ENCODE measurements at regions not wholly inside any gene's neighbourhood (a gene's known extent, or its start where the extent isn't known, plus 50 kb on each side); places are given as distances from the start of the nearest gene placed in this dataset.

GRCh38 chr12:94777936-94778335 lies 127.6 kb upstream of the TMCC3 start:
- 71 to 74% methylated on average over 5 of the region's 5 CpGs for WGBS, 2 donors
- H3K27me3 ChIP-seq (ENCODE audit: control insufficient read depth in 1 of 2, insufficient read depth in 2 of 2, low read length in 2 of 2): no peaks in the 10 kb centered on the region
- H3K9me3 ChIP-seq (ENCODE audit: control insufficient read depth in 2 of 2, insufficient read depth in 1 of 2, low read depth in 1 of 2, low read length in 1 of 2): no peaks in the 10 kb centered on the region

GRCh38 chr12:94775710-94776109 lies 125.4 kb upstream of the TMCC3 start:
- no peaks in the 10 kb centered on the region for H3K9me3 ChIP-seq (ENCODE audit: control insufficient read depth in 2 of 2, insufficient read depth in 1 of 2, low read depth in 1 of 2, low read length in 1 of 2)
- H3K27me3 ChIP-seq (ENCODE audit: control insufficient read depth in 1 of 2, insufficient read depth in 2 of 2, low read length in 2 of 2): no peaks in the 10 kb centered on the region
- H3K27ac ChIP-seq (ENCODE audit: low read depth in 2 of 2, low read length in 1 of 2): no peak overlapping the region
- H3K4me1 ChIP-seq (ENCODE audit: control insufficient read depth in 2 of 2, insufficient read depth in 2 of 2, low read length in 1 of 2): peaks cover 0 to 3% of the 10 kb centered on the region in 2 donors
- no peak overlapping the region for H3K4me3 ChIP-seq (ENCODE audit: low read depth in 1 of 2, low read length in 2 of 2)
- H3K36me3 ChIP-seq (ENCODE audit: control insufficient read depth in 2 of 2, insufficient read depth in 2 of 2, low read length in 1 of 2): no peaks in the 10 kb centered on the region
- 74 to 86% methylated on average over 7 of the region's 7 CpGs for WGBS, 2 donors

More at GRCh38 chr12:94777936-94778335, 127.6 kb upstream of the TMCC3 start:
- no peak overlapping the region for H3K27ac ChIP-seq (ENCODE audit: low read depth in 2 of 2, low read length in 1 of 2)
- no peak overlapping the region for H3K4me3 ChIP-seq (ENCODE audit: low read depth in 1 of 2, low read length in 2 of 2)
- no peaks in the 10 kb centered on the region for H3K36me3 ChIP-seq (ENCODE audit: control insufficient read depth in 2 of 2, insufficient read depth in 2 of 2, low read length in 1 of 2)
- no peaks in the 10 kb centered on the region for H3K4me1 ChIP-seq (ENCODE audit: control insufficient read depth in 2 of 2, insufficient read depth in 2 of 2, low read length in 1 of 2)

DNA sequence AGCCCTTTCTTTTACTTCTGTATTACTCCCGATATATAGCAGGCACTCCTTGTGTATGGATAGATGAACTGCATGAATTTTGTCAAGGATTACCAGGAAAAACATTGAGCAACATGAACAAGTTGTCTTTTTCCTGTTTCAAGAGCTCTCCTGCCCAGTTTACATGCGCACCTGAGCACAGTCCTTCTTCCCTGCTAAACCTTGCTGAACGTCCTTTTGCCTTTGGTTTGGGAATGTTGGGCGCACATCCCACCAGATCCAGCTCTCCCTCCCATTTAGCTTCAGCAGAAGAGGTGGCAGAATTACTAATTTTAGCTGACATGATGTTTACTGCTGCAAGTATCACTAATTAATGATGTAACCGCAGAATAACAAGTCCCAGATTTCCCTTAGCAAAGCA lies 121.4 kb upstream of the TMCC3 start:
- no peaks in the 10 kb centered on the region for H3K36me3 ChIP-seq (ENCODE audit: control insufficient read depth in 2 of 2, insufficient read depth in 2 of 2, low read length in 1 of 2)
- H3K27me3 ChIP-seq (ENCODE audit: control insufficient read depth in 1 of 2, insufficient read depth in 2 of 2, low read length in 2 of 2): no peaks in the 10 kb centered on the region
- 88 to 90% methylated on average over 5 of the region's 5 CpGs for WGBS, 2 donors
- no peak overlapping the region for H3K27ac ChIP-seq (ENCODE audit: low read depth in 2 of 2, low read length in 1 of 2)
- H3K4me3 ChIP-seq (ENCODE audit: low read depth in 1 of 2, low read length in 2 of 2): no peak overlapping the region
- no peaks in the 10 kb centered on the region for H3K9me3 ChIP-seq (ENCODE audit: control insufficient read depth in 2 of 2, insufficient read depth in 1 of 2, low read depth in 1 of 2, low read length in 1 of 2)
- peaks cover 0 to 3% of the 10 kb centered on the region in 2 donors for H3K4me1 ChIP-seq (ENCODE audit: control insufficient read depth in 2 of 2, insufficient read depth in 2 of 2, low read length in 1 of 2)

DNA sequence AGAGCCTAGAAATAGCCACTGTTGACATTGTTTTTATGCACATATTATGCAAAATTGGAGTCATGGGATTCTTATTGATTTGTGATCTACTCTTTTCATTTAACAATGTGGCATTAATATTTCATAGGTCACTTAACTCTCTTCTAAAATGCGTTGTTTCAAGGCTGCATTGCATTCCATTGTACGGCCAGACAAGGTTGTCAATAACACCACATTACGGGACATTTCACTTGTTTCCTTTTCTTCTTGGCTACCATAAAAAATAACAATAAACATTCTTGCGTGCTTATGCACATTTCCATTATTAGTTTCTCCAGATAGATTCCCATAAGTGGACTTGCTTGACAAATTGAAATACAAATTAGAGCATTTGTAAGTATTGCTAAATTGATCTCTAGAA lies 120.8 kb upstream of the TMCC3 start:
- Histone ChIP-seq H3K36me3 (ENCODE audit: control insufficient read depth in 2 of 2, insufficient read depth in 2 of 2, low read length in 1 of 2) (no peaks in the 10 kb centered on the region), H3K27me3 (ENCODE audit: control insufficient read depth in 1 of 2, insufficient read depth in 2 of 2, low read length in 2 of 2) (no peaks in the 10 kb centered on the region), H3K4me1 (ENCODE audit: control insufficient read depth in 2 of 2, insufficient read depth in 2 of 2, low read length in 1 of 2) (peaks cover 0 to 3% of the 10 kb centered on the region in 2 donors), H3K9me3 (ENCODE audit: control insufficient read depth in 2 of 2, insufficient read depth in 1 of 2, low read depth in 1 of 2, low read length in 1 of 2) (no peaks in the 10 kb centered on the region), H3K27ac (ENCODE audit: low read depth in 2 of 2, low read length in 1 of 2) (no peak overlapping the region), H3K4me3 (ENCODE audit: low read depth in 1 of 2, low read length in 2 of 2) (no peak overlapping the region)
- 86 to 89% methylated on average over 4 of the region's 4 CpGs for WGBS, 2 donors

DNA sequence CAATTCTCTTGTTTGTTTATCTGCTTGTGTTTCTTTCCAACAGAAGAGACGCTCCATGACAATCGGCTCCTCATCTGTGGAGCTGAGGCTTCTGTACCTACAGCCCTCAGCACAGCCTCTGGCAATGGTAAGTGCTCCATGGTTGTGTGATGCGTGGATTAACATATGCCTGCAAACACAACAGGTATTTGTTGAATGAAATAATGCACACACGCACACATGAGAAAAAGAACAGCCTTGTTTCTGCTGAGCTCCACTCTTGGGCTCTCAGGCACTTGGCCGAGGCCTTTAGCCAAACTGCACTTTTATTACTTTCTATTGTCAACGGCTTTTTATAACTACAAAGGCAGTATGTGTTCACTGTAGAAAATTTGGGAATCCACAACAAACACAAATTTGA lies 120.4 kb upstream of the TMCC3 start:
- no peaks in the 10 kb centered on the region for H3K36me3 ChIP-seq (ENCODE audit: control insufficient read depth in 2 of 2, insufficient read depth in 2 of 2, low read length in 1 of 2)
- peaks cover 0 to 3% of the 10 kb centered on the region in 2 donors for H3K4me1 ChIP-seq (ENCODE audit: control insufficient read depth in 2 of 2, insufficient read depth in 2 of 2, low read length in 1 of 2)
- H3K27me3 ChIP-seq (ENCODE audit: control insufficient read depth in 1 of 2, insufficient read depth in 2 of 2, low read length in 2 of 2): no peaks in the 10 kb centered on the region
- no peak overlapping the region for H3K4me3 ChIP-seq (ENCODE audit: low read depth in 1 of 2, low read length in 2 of 2)
- H3K9me3 ChIP-seq (ENCODE audit: control insufficient read depth in 2 of 2, insufficient read depth in 1 of 2, low read depth in 1 of 2, low read length in 1 of 2): no peaks in the 10 kb centered on the region
- 73 to 78% methylated on average over 6 of the region's 6 CpGs for WGBS, 2 donors
- no peak overlapping the region for H3K27ac ChIP-seq (ENCODE audit: low read depth in 2 of 2, low read length in 1 of 2)

- WGBS, 2 donors: 59 to 70% methylated on average over 5 of the region's 5 CpGs
- no peak overlapping the region for H3K4me3 ChIP-seq (ENCODE audit: low read depth in 1 of 2, low read length in 2 of 2)
- H3K4me1 ChIP-seq (ENCODE audit: control insufficient read depth in 2 of 2, insufficient read depth in 2 of 2, low read length in 1 of 2): peaks cover 0 to 3% of the 10 kb centered on the region in 2 donors
- H3K9me3 ChIP-seq (ENCODE audit: control insufficient read depth in 2 of 2, insufficient read depth in 1 of 2, low read depth in 1 of 2, low read length in 1 of 2): no peaks in the 10 kb centered on the region
- no peaks in the 10 kb centered on the region for H3K27me3 ChIP-seq (ENCODE audit: control insufficient read depth in 1 of 2, insufficient read depth in 2 of 2, low read length in 2 of 2)
- no peak overlapping the region for H3K27ac ChIP-seq (ENCODE audit: low read depth in 2 of 2, low read length in 1 of 2)
- H3K36me3 ChIP-seq (ENCODE audit: control insufficient read depth in 2 of 2, insufficient read depth in 2 of 2, low read length in 1 of 2): no peaks in the 10 kb centered on the region
Measured at GRCh38 chr12:94769776-94770759, 119.7 kb upstream of the TMCC3 start.

DNA sequence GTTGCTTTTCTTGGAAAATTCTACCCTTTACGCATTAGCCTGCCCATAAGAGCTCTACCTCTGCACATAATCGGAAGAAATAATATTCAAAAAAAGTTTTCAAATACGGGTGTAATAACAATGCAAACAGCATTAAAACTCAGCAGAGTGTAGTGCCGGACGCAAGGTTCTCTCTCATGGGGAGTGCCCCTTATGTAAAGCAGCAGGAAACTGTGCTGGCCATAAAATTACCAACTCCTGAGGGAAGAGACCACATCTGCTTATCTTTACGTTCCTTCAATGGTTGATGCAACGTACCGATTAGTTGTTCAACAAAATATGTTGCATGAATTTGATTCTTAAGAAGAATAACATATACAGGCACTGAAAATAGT lies 118.7 kb upstream of the TMCC3 start:
- 64% methylated on average over 8 of the region's 8 CpGs for WGBS, 2 donors
- Histone ChIP-seq H3K9me3 (ENCODE audit: control insufficient read depth in 2 of 2, insufficient read depth in 1 of 2, low read depth in 1 of 2, low read length in 1 of 2) (no peaks in the 10 kb centered on the region), H3K4me3 (ENCODE audit: low read depth in 1 of 2, low read length in 2 of 2) (no peak overlapping the region), H3K27me3 (ENCODE audit: control insufficient read depth in 1 of 2, insufficient read depth in 2 of 2, low read length in 2 of 2) (no peaks in the 10 kb centered on the region), H3K27ac (ENCODE audit: low read depth in 2 of 2, low read length in 1 of 2) (no peak overlapping the region), H3K4me1 (ENCODE audit: control insufficient read depth in 2 of 2, insufficient read depth in 2 of 2, low read length in 1 of 2) (peaks cover 0 to 3% of the 10 kb centered on the region in 2 donors), H3K36me3 (ENCODE audit: control insufficient read depth in 2 of 2, insufficient read depth in 2 of 2, low read length in 1 of 2) (no peaks in the 10 kb centered on the region)

- H3K36me3 ChIP-seq (ENCODE audit: control insufficient read depth in 2 of 2, insufficient read depth in 2 of 2, low read length in 1 of 2): no peaks in the 10 kb centered on the region
- no peak overlapping the region for H3K4me3 ChIP-seq (ENCODE audit: low read depth in 1 of 2, low read length in 2 of 2)
- 48 to 50% methylated on average over 7 of the region's 7 CpGs for WGBS, 2 donors
- H3K9me3 ChIP-seq (ENCODE audit: control insufficient read depth in 2 of 2, insufficient read depth in 1 of 2, low read depth in 1 of 2, low read length in 1 of 2): no peaks in the 10 kb centered on the region
- no peak overlapping the region for H3K27ac ChIP-seq (ENCODE audit: low read depth in 2 of 2, low read length in 1 of 2)
- H3K4me1 ChIP-seq (ENCODE audit: control insufficient read depth in 2 of 2, insufficient read depth in 2 of 2, low read length in 1 of 2): peaks cover 0 to 3% of the 10 kb centered on the region in 2 donors
- no peaks in the 10 kb centered on the region for H3K27me3 ChIP-seq (ENCODE audit: control insufficient read depth in 1 of 2, insufficient read depth in 2 of 2, low read length in 2 of 2)
Measured at GRCh38 chr12:94768398-94769046, 118.2 kb upstream of the TMCC3 start.

DNA sequence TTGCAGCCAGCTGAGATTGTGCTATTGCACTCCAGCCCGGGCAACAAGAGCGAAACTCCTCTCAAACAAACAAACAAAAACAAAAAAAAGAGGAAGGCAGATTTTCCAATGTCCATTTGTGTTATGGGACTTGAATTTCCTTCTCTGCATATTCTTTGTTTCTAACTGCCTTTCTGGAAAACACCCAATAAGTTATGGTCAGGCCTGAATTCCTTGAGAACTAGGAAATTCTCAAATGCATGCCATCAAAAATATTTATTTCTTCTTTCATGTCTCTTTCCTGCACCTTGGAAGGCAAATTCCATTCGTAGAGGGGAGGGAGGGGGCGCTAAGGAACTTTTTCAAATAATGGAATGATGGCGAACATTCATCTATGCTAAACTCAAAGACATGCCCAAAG lies 117.6 kb upstream of the TMCC3 start:
- Histone ChIP-seq H3K9me3 (ENCODE audit: control insufficient read depth in 2 of 2, insufficient read depth in 1 of 2, low read depth in 1 of 2, low read length in 1 of 2) (no peaks in the 10 kb centered on the region), H3K27ac (ENCODE audit: low read depth in 2 of 2, low read length in 1 of 2) (no peak overlapping the region), H3K4me1 (ENCODE audit: control insufficient read depth in 2 of 2, insufficient read depth in 2 of 2, low read length in 1 of 2) (peaks cover 0 to 3% of the 10 kb centered on the region in 2 donors), H3K4me3 (ENCODE audit: low read depth in 1 of 2, low read length in 2 of 2) (no peak overlapping the region), H3K36me3 (ENCODE audit: control insufficient read depth in 2 of 2, insufficient read depth in 2 of 2, low read length in 1 of 2) (no peaks in the 10 kb centered on the region), H3K27me3 (ENCODE audit: control insufficient read depth in 1 of 2, insufficient read depth in 2 of 2, low read length in 2 of 2) (no peaks in the 10 kb centered on the region)
- WGBS, 2 donors: 83 to 88% methylated on average over 5 of the region's 5 CpGs
